GM12864 (cell line): ENCODE measurements at regions not wholly inside any gene's neighbourhood (a gene's known extent, or its start where the extent isn't known, plus 50 kb on each side); places are given as distances from the start of the nearest gene placed in this dataset.

Experiments
- DNase-seq: peaks from one replicate; pipeline ENCODE4 v3.0.0-alpha.2; 2011; ENCODE audit warnings: low read depth
- H3K4me3 ChIP-seq: 2 replicates; pipeline ENCODE4 v1.5.1; 2011; ENCODE audit warnings: mild to moderate bottlenecking, low read depth, low read length, control low read depth
- TF ChIP-seq, protein P1 (sequence below): IDR thresholded peaks from 2 replicates; pipeline ENCODE4 v1.5.1; 2011; ENCODE audit warnings: low read depth, mild to moderate bottlenecking, moderate library complexity, low read length, control low read depth, inconsistent platforms; ENCODE audit errors: missing control alignments

DNA sequence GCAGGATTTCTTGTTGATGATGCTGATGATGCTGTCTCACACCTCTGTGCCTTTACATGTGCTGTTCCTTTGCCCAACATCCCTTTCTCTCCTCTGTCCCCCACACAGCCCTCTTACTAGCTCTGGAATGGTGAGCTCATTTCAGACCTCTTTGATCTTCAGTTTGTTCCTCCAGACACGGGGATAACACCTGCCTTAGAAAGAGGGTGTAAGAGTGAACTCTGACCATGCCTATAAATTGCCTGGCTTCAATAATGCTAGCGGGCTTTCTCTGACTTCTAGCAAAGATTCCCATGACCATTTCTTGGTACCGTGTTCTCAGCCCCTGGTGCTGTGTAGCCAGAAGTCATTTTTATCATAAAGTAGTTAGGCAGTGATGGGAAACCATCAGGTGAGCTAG is 55.9 kb upstream of the DRD2 start:
- H3K4me3 ChIP-seq: no peak overlapping the region
- no peak for DNase-seq
- TF ChIP-seq, protein P1, sequence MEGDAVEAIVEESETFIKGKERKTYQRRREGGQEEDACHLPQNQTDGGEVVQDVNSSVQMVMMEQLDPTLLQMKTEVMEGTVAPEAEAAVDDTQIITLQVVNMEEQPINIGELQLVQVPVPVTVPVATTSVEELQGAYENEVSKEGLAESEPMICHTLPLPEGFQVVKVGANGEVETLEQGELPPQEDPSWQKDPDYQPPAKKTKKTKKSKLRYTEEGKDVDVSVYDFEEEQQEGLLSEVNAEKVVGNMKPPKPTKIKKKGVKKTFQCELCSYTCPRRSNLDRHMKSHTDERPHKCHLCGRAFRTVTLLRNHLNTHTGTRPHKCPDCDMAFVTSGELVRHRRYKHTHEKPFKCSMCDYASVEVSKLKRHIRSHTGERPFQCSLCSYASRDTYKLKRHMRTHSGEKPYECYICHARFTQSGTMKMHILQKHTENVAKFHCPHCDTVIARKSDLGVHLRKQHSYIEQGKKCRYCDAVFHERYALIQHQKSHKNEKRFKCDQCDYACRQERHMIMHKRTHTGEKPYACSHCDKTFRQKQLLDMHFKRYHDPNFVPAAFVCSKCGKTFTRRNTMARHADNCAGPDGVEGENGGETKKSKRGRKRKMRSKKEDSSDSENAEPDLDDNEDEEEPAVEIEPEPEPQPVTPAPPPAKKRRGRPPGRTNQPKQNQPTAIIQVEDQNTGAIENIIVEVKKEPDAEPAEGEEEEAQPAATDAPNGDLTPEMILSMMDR: no peak

DNA sequence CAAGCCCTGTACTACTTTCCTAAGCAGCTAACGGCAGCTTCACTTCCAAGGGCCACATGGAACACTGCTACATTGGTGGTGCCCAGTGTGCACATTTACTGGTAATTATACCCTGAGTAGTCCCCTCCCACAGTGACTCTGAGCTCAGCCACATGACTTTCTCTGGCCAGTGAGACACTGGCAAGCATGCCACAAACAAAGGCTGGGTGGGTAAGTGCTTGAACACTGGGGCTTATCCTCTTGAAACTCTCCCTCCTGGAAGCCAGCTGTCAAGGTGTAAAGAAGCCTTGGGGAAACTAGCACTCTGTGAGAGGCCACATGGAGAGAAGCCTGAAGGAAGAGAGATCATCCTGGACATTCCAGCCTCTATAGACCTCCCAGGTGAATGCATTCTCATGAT is 54.4 kb upstream of the DRD2 start:
- no peak for DNase-seq

DNA sequence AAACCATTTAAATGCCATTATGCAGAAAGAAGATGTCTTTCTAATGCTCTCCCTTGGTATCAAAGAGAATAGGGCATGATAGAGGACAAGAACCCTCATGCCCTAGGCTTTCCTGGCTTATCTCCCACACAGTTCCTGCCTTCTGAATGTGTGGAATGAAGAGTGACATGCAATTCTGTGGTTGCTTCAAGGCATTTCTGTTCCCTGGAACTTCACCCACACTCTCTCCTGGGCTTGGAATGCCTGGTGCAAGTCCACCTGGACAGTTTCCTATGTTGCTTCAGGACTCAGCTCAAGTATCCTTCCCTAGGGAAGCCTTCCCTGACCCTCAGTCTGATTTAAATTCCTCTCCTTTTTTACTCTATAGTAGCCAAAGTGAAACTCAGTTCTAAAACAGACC is 53.8 kb upstream of the DRD2 start:
- TF ChIP-seq, protein P1: no peak
- DNase-seq: no peak

More for the DNA sequence above, 54.4 kb upstream of the DRD2 start:
- no peak overlapping the region for H3K4me3 ChIP-seq
- TF ChIP-seq, protein P1: no peak

DNA sequence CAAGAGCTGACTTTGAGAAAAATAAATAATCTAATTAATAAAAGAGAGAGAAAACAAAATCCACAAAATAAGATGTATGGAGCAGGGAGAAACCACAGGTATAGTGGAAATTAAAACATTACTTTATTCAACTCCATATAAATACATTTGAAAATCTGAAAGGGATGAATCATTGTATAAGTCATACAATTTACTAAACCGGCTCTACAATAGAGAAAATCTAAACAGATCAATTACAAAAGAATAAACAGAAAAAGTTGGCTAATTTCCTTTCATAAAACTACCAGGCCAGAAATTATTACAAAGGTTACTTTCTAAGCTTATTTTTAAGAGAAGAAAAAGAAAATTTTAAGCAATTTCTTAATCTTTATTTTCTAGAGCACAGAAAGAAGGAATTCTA is 51.3 kb upstream of the DRD2 start:
- DNase-seq: no peak
- TF ChIP-seq, protein P1: no peak
- H3K4me3 ChIP-seq: no peak overlapping the region

More for the DNA sequence above, 53.8 kb upstream of the DRD2 start:
- no peak overlapping the region for H3K4me3 ChIP-seq
